GM19452 (cell line): ENCODE measurements at regions not wholly inside any gene's neighbourhood (a gene's known extent, or its start where the extent isn't known, plus 50 kb on each side); places are given as distances from the start of the nearest gene placed in this dataset.
"Not testable (repeated sequence)": the region's sequence is repeated elsewhere in the genome, so short reads cannot be mapped to it uniquely, and the experiment has no call there.

Experiments
- ATAC-seq: cut with Tn5 transposase; IDR thresholded peaks from one replicate; pipeline ENCODE4 v1.9.1; 2021; ENCODE audit not compliant: unreplicated experiment

GRCh38 chr3:21979706-21980105, 228.7 kb upstream of the ZNF385D start:
- ATAC-seq: no peak

GRCh38 chr3:21989341-21990042, 238.5 kb upstream of the ZNF385D start:
- ATAC-seq: no peak

- ATAC-seq: no peak
Observed at GRCh38 chr3:21991061-21991460, 240.1 kb upstream of the ZNF385D start.

- no peak for ATAC-seq
Observed at GRCh38 chr3:21995079-21995607, 244.1 kb upstream of the ZNF385D start.

- no peak for ATAC-seq
Observed at GRCh38 chr3:22007368-22007767, 256.4 kb upstream of the ZNF385D start.

GRCh38 chr3:22010997-22011396, 260.0 kb upstream of the ZNF385D start:
- no peak for ATAC-seq

- no peak for ATAC-seq
Observed at GRCh38 chr3:22012471-22012870, 261.5 kb upstream of the ZNF385D start.

- no peak for ATAC-seq
Observed at GRCh38 chr3:22013641-22014040, 262.6 kb upstream of the ZNF385D start.

- no peak for ATAC-seq
Observed at GRCh38 chr3:22016197-22016596, 265.2 kb upstream of the ZNF385D start.

GRCh38 chr3:22024638-22025037, 273.6 kb upstream of the ZNF385D start:
- not testable (repeated sequence) for ATAC-seq

- no peak for ATAC-seq
Observed at GRCh38 chr3:22029480-22029879, 278.5 kb upstream of the ZNF385D start.

- no peak for ATAC-seq
Observed at GRCh38 chr3:22039161-22039560, 288.2 kb upstream of the ZNF385D start.

GRCh38 chr3:22040150-22040549, 289.1 kb upstream of the ZNF385D start:
- no peak for ATAC-seq

GRCh38 chr3:22045882-22046281, 294.9 kb upstream of the ZNF385D start:
- no peak for ATAC-seq

GRCh38 chr3:22063500-22063899, 312.5 kb upstream of the ZNF385D start:
- ATAC-seq: no peak

- no peak for ATAC-seq
Observed at GRCh38 chr3:22068619-22069018, 317.6 kb upstream of the ZNF385D start.

GRCh38 chr3:22088204-22088603, 337.2 kb upstream of the ZNF385D start:
- ATAC-seq: no peak

- peak; percentile 96 for ATAC-seq
Observed at GRCh38 chr3:22089284-22089683, 338.3 kb upstream of the ZNF385D start.

- ATAC-seq: no peak
Observed at GRCh38 chr3:22091329-22091728, 340.3 kb upstream of the ZNF385D start.

- ATAC-seq: no peak
Observed at GRCh38 chr3:22098021-22098420, 347.0 kb upstream of the ZNF385D start.

- no peak for ATAC-seq
Observed at GRCh38 chr3:22101351-22101750, 350.3 kb upstream of the ZNF385D start.

- no peak for ATAC-seq
Observed at GRCh38 chr3:22101811-22102210, 350.8 kb upstream of the ZNF385D start.

- ATAC-seq: no peak
Observed at GRCh38 chr3:22103423-22103822, 352.4 kb upstream of the ZNF385D start.
